Neural progenitor cell (in vitro differentiated cells): ENCODE measurements at regions not wholly inside any gene's neighbourhood (a gene's known extent, or its start where the extent isn't known, plus 50 kb on each side); places are given as distances from the start of the nearest gene placed in this dataset.

Source experiments
- EZH2 ChIP-seq: fragments of 200-600 bp; sonication (generic); IDR thresholded peaks from 2 replicates; pipeline ENCODE4 v1.6.1; 2017; ENCODE audit warnings: antibody characterized with exemption, mild to moderate bottlenecking, moderate library complexity
- EZH2phosphoT487 ChIP-seq: fragments of 200-600 bp; sonication (generic); IDR thresholded peaks from 2 replicates; pipeline ENCODE4 v1.6.1; 2017; ENCODE audit warnings: antibody characterized with exemption
- TF ChIP-seq, protein P1 (sequence below): fragments of 200-600 bp; sonication (generic); IDR thresholded peaks from 2 replicates; pipeline ENCODE4 v1.5.1; 2017; ENCODE audit warnings: antibody characterized with exemption, mild to moderate bottlenecking

DNA sequence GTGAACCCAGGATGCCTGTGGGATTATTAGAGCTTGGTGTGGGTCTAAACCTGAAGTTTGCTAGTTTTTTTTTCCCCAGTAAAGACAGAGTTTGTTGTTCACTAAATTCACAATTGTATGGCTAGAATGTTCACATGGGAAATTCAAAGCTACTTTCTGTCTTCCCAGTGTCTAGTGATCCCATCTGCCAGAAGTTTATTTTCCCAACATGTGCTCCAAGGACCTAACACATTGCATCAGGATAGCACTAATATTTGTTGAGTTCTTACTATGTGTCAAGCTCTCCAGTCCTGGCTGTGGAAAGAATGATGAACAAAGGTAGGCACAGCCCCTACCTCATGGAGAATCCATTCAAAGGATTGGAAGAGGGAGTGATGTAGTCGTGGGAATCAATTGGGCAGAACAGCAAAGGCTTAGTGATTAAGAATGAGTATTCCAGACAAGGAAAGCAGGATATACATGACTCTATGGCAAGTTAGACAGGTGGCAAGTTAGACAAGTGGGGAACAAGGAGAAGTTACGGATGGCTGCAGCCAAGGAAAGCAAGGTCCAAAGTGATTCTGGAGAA lies 521.5 kb upstream of the WWC1 start:
- TF ChIP-seq EZH2 (no peak), EZH2phosphoT487 (no peak)
- TF ChIP-seq, protein P1, sequence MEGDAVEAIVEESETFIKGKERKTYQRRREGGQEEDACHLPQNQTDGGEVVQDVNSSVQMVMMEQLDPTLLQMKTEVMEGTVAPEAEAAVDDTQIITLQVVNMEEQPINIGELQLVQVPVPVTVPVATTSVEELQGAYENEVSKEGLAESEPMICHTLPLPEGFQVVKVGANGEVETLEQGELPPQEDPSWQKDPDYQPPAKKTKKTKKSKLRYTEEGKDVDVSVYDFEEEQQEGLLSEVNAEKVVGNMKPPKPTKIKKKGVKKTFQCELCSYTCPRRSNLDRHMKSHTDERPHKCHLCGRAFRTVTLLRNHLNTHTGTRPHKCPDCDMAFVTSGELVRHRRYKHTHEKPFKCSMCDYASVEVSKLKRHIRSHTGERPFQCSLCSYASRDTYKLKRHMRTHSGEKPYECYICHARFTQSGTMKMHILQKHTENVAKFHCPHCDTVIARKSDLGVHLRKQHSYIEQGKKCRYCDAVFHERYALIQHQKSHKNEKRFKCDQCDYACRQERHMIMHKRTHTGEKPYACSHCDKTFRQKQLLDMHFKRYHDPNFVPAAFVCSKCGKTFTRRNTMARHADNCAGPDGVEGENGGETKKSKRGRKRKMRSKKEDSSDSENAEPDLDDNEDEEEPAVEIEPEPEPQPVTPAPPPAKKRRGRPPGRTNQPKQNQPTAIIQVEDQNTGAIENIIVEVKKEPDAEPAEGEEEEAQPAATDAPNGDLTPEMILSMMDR: no peak
